ENCODE measurements at regions not wholly inside any gene's neighbourhood (a gene's known extent, or its start where the extent isn't known, plus 50 kb on each side); places are given as distances from the start of the nearest gene placed in this dataset.

DNA sequence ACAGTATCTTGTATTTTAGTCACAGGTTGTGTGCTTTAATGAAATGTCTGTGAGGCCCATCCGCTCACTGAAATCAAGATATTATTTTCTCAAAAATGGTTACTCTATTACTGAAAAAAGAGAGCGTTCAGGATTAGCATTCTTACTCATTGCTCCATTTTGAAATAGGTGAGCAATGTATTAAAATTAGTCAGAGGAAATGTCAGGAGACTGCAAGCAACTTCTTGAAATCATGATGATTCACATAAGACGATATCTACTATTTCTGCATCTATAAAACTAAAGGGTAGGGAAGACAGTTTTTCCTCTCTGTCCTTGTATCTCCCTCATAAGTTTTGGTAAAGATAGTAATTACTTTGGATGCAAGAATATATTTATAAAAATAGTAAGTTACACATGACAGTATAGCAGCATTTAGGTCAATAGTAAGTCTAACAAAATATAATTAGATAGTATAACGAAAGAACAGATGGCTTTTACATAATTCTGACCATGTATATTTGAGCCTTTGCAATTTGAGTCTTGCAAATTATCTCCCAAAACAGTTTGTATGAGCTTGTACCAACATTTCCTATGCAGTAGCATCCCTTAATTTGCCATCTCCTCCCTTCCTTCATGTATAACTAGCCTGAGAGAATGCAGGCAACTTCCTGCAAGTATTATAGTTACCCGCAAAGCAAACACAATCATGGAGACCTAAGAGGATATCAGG lies 937.8 kb downstream of the PCDH7 start:
- TF ChIP-seq, protein P1, sequence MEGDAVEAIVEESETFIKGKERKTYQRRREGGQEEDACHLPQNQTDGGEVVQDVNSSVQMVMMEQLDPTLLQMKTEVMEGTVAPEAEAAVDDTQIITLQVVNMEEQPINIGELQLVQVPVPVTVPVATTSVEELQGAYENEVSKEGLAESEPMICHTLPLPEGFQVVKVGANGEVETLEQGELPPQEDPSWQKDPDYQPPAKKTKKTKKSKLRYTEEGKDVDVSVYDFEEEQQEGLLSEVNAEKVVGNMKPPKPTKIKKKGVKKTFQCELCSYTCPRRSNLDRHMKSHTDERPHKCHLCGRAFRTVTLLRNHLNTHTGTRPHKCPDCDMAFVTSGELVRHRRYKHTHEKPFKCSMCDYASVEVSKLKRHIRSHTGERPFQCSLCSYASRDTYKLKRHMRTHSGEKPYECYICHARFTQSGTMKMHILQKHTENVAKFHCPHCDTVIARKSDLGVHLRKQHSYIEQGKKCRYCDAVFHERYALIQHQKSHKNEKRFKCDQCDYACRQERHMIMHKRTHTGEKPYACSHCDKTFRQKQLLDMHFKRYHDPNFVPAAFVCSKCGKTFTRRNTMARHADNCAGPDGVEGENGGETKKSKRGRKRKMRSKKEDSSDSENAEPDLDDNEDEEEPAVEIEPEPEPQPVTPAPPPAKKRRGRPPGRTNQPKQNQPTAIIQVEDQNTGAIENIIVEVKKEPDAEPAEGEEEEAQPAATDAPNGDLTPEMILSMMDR (IDR thresholded peaks at IDR 0.05; ENCODE audit: low read length): no peak
- no peak for TF ChIP-seq EZH2 (IDR thresholded peaks at IDR 0.05; ENCODE audit: borderline replicate concordance, low read length)

All from OCI-LY1 (cell line).